Kasumi-1 (cell line): ENCODE measurements at regions not wholly inside any gene's neighbourhood (a gene's known extent, or its start where the extent isn't known, plus 50 kb on each side); places are given as distances from the start of the nearest gene placed in this dataset.

Experiments
- DNase-seq, 2 experiments: peaks; one replicate each; lab custom pipeline; 2025; lab: John Stamatoyannopoulos, UW

GRCh38 chr2:186085226-186085625, 346.6 kb downstream of the FSIP2 start:
- DNase-seq: no peak

GRCh38 chr2:186093174-186093573, 354.6 kb downstream of the FSIP2 start:
- DNase-seq: no peak

GRCh38 chr2:186098821-186099220, 360.2 kb downstream of the FSIP2 start:
- no peak for DNase-seq

GRCh38 chr2:186099826-186100225, 361.2 kb downstream of the FSIP2 start:
- no peak for DNase-seq

GRCh38 chr2:186100636-186101035, 362.0 kb downstream of the FSIP2 start:
- no peak for DNase-seq

GRCh38 chr2:186101616-186102015, 363.0 kb downstream of the FSIP2 start:
- peak; percentile 11 to 26 for DNase-seq

GRCh38 chr2:186103276-186103675, 364.7 kb downstream of the FSIP2 start:
- no peak for DNase-seq

GRCh38 chr2:186105016-186105724, 366.6 kb downstream of the FSIP2 start:
- no peak for DNase-seq

- no peak for DNase-seq
These were observed 369.9 kb downstream of the FSIP2 start for GRCh38 chr2:186108470-186108869.

- no peak for DNase-seq
These were observed 372.8 kb upstream of the ZC3H15 start for GRCh38 chr2:186113284-186113683.

- DNase-seq: no peak
These were observed 360.9 kb upstream of the ZC3H15 start for GRCh38 chr2:186125156-186125555.

- no peak for DNase-seq
These were observed 360.4 kb upstream of the ZC3H15 start for GRCh38 chr2:186125625-186126024.

GRCh38 chr2:186126181-186126580, 359.9 kb upstream of the ZC3H15 start:
- DNase-seq: no peak

GRCh38 chr2:186129767-186130581, 356.1 kb upstream of the ZC3H15 start:
- no peak for DNase-seq

GRCh38 chr2:186130748-186131641, 355.1 kb upstream of the ZC3H15 start:
- no peak for DNase-seq

- no peak for DNase-seq
These were observed 350.4 kb upstream of the ZC3H15 start for GRCh38 chr2:186135686-186136085.

- no peak for DNase-seq
These were observed 349.2 kb upstream of the ZC3H15 start for GRCh38 chr2:186136860-186137259.

- DNase-seq: no peak
These were observed 347.2 kb upstream of the ZC3H15 start for GRCh38 chr2:186138845-186139244.

GRCh38 chr2:186159101-186159500, 327.0 kb upstream of the ZC3H15 start:
- DNase-seq: no peak

GRCh38 chr2:186164325-186164724, 321.7 kb upstream of the ZC3H15 start:
- no peak for DNase-seq

- no peak for DNase-seq
These were observed 315.4 kb upstream of the ZC3H15 start for GRCh38 chr2:186170693-186171092.

- no peak for DNase-seq
These were observed 304.4 kb upstream of the ZC3H15 start for GRCh38 chr2:186181625-186182024.
